NOMO-1 treated with dmso at 0.1 percent for 144 hours (cell line): ENCODE measurements at regions not wholly inside any gene's neighbourhood (a gene's known extent, or its start where the extent isn't known, plus 50 kb on each side); places are given as distances from the start of the nearest gene placed in this dataset.

Experiments used
- DNase-seq: peaks from one replicate; lab custom pipeline; 2025; ENCODE audit not compliant: unreplicated experiment; lab: John Stamatoyannopoulos, UW

GRCh38 chr6:101286146-101286545, 107.4 kb upstream of the GRIK2 start:
- DNase-seq = no peak

GRCh38 chr6:101290346-101290745, 103.2 kb upstream of the GRIK2 start:
- DNase-seq = no peak

GRCh38 chr6:101294051-101294638, 99.4 kb upstream of the GRIK2 start:
- DNase-seq = no peak

- no peak for DNase-seq
Measured at GRCh38 chr6:101294676-101295075, 98.8 kb upstream of the GRIK2 start.

GRCh38 chr6:101296169-101296960, 97.1 kb upstream of the GRIK2 start:
- no peak for DNase-seq

GRCh38 chr6:101302593-101302992, 90.9 kb upstream of the GRIK2 start:
- DNase-seq = no peak

GRCh38 chr6:101303495-101303894, 90.0 kb upstream of the GRIK2 start:
- DNase-seq = no peak

GRCh38 chr6:101312652-101313051, 80.9 kb upstream of the GRIK2 start:
- DNase-seq = no peak

GRCh38 chr6:101322921-101323320, 70.6 kb upstream of the GRIK2 start:
- DNase-seq = no peak

GRCh38 chr6:101326411-101326810, 67.1 kb upstream of the GRIK2 start:
- DNase-seq = no peak

GRCh38 chr6:101341926-101342325, 51.6 kb upstream of the GRIK2 start:
- no peak for DNase-seq
